Activated naive CD8-positive, alpha-beta T cell (primary cell): ENCODE measurements at regions not wholly inside any gene's neighbourhood (a gene's known extent, or its start where the extent isn't known, plus 50 kb on each side); places are given as distances from the start of the nearest gene placed in this dataset.

Experiments used
- H3K27ac Mint-ChIP-seq: one replicate; pipeline ENCODE4 v1.8.0; 2021; ENCODE audit warnings: mixed read lengths
- H3K27me3 Mint-ChIP-seq: one replicate; pipeline ENCODE4 v1.8.0; 2021; ENCODE audit warnings: mixed read lengths
- H3K36me3 Mint-ChIP-seq: one replicate; pipeline ENCODE4 v1.8.0; 2021; ENCODE audit warnings: mixed read lengths
- H3K4me1 Mint-ChIP-seq: one replicate; pipeline ENCODE4 v1.8.0; 2021; ENCODE audit warnings: low read depth, mixed read lengths
- H3K4me3 Mint-ChIP-seq: one replicate; pipeline ENCODE4 v1.8.0; 2021; ENCODE audit warnings: mild to moderate bottlenecking, mixed read lengths
- H3K9me3 Mint-ChIP-seq: one replicate; pipeline ENCODE4 v1.8.0; 2021; ENCODE audit warnings: low read depth, mixed read lengths

- Mint-ChIP-seq H3K27me3 (peaks cover 5% of the 10 kb centered on the region), H3K36me3 (peaks cover 3% of the 10 kb centered on the region), H3K27ac (no peak overlapping the region), H3K4me3 (no peak overlapping the region), H3K9me3 (no peaks in the 10 kb centered on the region), H3K4me1 (peaks cover 2% of the 10 kb centered on the region)
These were observed 89.7 kb upstream of the NR4A3 start for GRCh38 chr9:99731950-99732349.

- peaks cover 5% of the 10 kb centered on the region for H3K27me3 Mint-ChIP-seq
- no peak overlapping the region for H3K27ac Mint-ChIP-seq
These were observed 89.0 kb upstream of the NR4A3 start for GRCh38 chr9:99732715-99733114.

GRCh38 chr9:99735041-99735440 is 86.6 kb upstream of the NR4A3 start:
- Mint-ChIP-seq H3K4me3 (no peak overlapping the region), H3K36me3 (peaks cover 2% of the 10 kb centered on the region), H3K9me3 (no peaks in the 10 kb centered on the region), H3K27me3 (peaks cover 5% of the 10 kb centered on the region), H3K4me1 (peaks cover 2% of the 10 kb centered on the region), H3K27ac (no peak overlapping the region)

More at GRCh38 chr9:99732715-99733114, 89.0 kb upstream of the NR4A3 start:
- no peak overlapping the region for H3K4me3 Mint-ChIP-seq
- peaks cover 3% of the 10 kb centered on the region for H3K36me3 Mint-ChIP-seq
- H3K9me3 Mint-ChIP-seq = no peaks in the 10 kb centered on the region
- H3K4me1 Mint-ChIP-seq = peaks cover 2% of the 10 kb centered on the region

- no peaks in the 10 kb centered on the region for H3K9me3 Mint-ChIP-seq
- H3K4me1 Mint-ChIP-seq = peaks cover 2% of the 10 kb centered on the region
These were observed 85.4 kb upstream of the NR4A3 start for GRCh38 chr9:99736291-99736690.

GRCh38 chr9:99737649-99738048 is 84.0 kb upstream of the NR4A3 start:
- H3K9me3 Mint-ChIP-seq = no peaks in the 10 kb centered on the region
- no peak overlapping the region for H3K4me3 Mint-ChIP-seq
- H3K36me3 Mint-ChIP-seq = no peaks in the 10 kb centered on the region
- H3K27me3 Mint-ChIP-seq = peaks cover 3% of the 10 kb centered on the region
- H3K4me1 Mint-ChIP-seq = peaks cover 2% of the 10 kb centered on the region
- no peak overlapping the region for H3K27ac Mint-ChIP-seq

More at GRCh38 chr9:99736291-99736690, 85.4 kb upstream of the NR4A3 start:
- no peak overlapping the region for H3K4me3 Mint-ChIP-seq
- H3K36me3 Mint-ChIP-seq = no peaks in the 10 kb centered on the region
- H3K27me3 Mint-ChIP-seq = peaks cover 5% of the 10 kb centered on the region
- H3K27ac Mint-ChIP-seq = no peak overlapping the region

GRCh38 chr9:99743006-99743405 is 78.7 kb upstream of the NR4A3 start:
- no peaks in the 10 kb centered on the region for H3K27me3 Mint-ChIP-seq
- H3K9me3 Mint-ChIP-seq = no peaks in the 10 kb centered on the region
- no peaks in the 10 kb centered on the region for H3K36me3 Mint-ChIP-seq
- no peak overlapping the region for H3K4me3 Mint-ChIP-seq
- H3K27ac Mint-ChIP-seq = no peak overlapping the region
- H3K4me1 Mint-ChIP-seq = no peaks in the 10 kb centered on the region

- H3K27ac Mint-ChIP-seq = no peak overlapping the region
- no peaks in the 10 kb centered on the region for H3K27me3 Mint-ChIP-seq
- H3K9me3 Mint-ChIP-seq = no peaks in the 10 kb centered on the region
- H3K4me3 Mint-ChIP-seq = no peak overlapping the region
- H3K4me1 Mint-ChIP-seq = no peaks in the 10 kb centered on the region
- H3K36me3 Mint-ChIP-seq = no peaks in the 10 kb centered on the region
These were observed 78.2 kb upstream of the NR4A3 start for GRCh38 chr9:99743455-99743854.

- H3K36me3 Mint-ChIP-seq = no peaks in the 10 kb centered on the region
- H3K27me3 Mint-ChIP-seq = no peaks in the 10 kb centered on the region
- H3K4me3 Mint-ChIP-seq = no peak overlapping the region
- no peaks in the 10 kb centered on the region for H3K4me1 Mint-ChIP-seq
- H3K9me3 Mint-ChIP-seq = no peaks in the 10 kb centered on the region
- H3K27ac Mint-ChIP-seq = no peak overlapping the region
These were observed 77.6 kb upstream of the NR4A3 start for GRCh38 chr9:99744132-99744531.

GRCh38 chr9:99745085-99745484 is 76.6 kb upstream of the NR4A3 start:
- no peaks in the 10 kb centered on the region for H3K27me3 Mint-ChIP-seq
- no peaks in the 10 kb centered on the region for H3K4me1 Mint-ChIP-seq
- H3K9me3 Mint-ChIP-seq = no peaks in the 10 kb centered on the region
- no peak overlapping the region for H3K4me3 Mint-ChIP-seq
- H3K27ac Mint-ChIP-seq = no peak overlapping the region
- H3K36me3 Mint-ChIP-seq = no peaks in the 10 kb centered on the region

- H3K27ac Mint-ChIP-seq = no peak overlapping the region
- no peaks in the 10 kb centered on the region for H3K36me3 Mint-ChIP-seq
- H3K4me3 Mint-ChIP-seq = no peak overlapping the region
- H3K4me1 Mint-ChIP-seq = no peaks in the 10 kb centered on the region
- no peaks in the 10 kb centered on the region for H3K9me3 Mint-ChIP-seq
- no peaks in the 10 kb centered on the region for H3K27me3 Mint-ChIP-seq
These were observed 75.3 kb upstream of the NR4A3 start for GRCh38 chr9:99746406-99746805.

- H3K9me3 Mint-ChIP-seq = no peaks in the 10 kb centered on the region
- no peaks in the 10 kb centered on the region for H3K36me3 Mint-ChIP-seq
- no peaks in the 10 kb centered on the region for H3K27me3 Mint-ChIP-seq
- H3K4me1 Mint-ChIP-seq = no peaks in the 10 kb centered on the region
- no peak overlapping the region for H3K27ac Mint-ChIP-seq
- no peak overlapping the region for H3K4me3 Mint-ChIP-seq
These were observed 73.4 kb upstream of the NR4A3 start for GRCh38 chr9:99748266-99748665.

GRCh38 chr9:99748676-99749075 is 73.0 kb upstream of the NR4A3 start:
- H3K4me1 Mint-ChIP-seq = no peaks in the 10 kb centered on the region
- H3K9me3 Mint-ChIP-seq = no peaks in the 10 kb centered on the region
- no peaks in the 10 kb centered on the region for H3K27me3 Mint-ChIP-seq
- no peak overlapping the region for H3K4me3 Mint-ChIP-seq
- H3K36me3 Mint-ChIP-seq = no peaks in the 10 kb centered on the region
- no peak overlapping the region for H3K27ac Mint-ChIP-seq

GRCh38 chr9:99749641-99750040 is 72.0 kb upstream of the NR4A3 start:
- Mint-ChIP-seq H3K27me3 (no peaks in the 10 kb centered on the region), H3K9me3 (no peaks in the 10 kb centered on the region), H3K36me3 (no peaks in the 10 kb centered on the region), H3K27ac (no peak overlapping the region), H3K4me3 (no peak overlapping the region), H3K4me1 (no peaks in the 10 kb centered on the region)

- Mint-ChIP-seq H3K9me3 (no peaks in the 10 kb centered on the region), H3K4me3 (no peak overlapping the region), H3K27ac (no peak overlapping the region), H3K4me1 (no peaks in the 10 kb centered on the region), H3K36me3 (no peaks in the 10 kb centered on the region), H3K27me3 (no peaks in the 10 kb centered on the region)
These were observed 71.2 kb upstream of the NR4A3 start for GRCh38 chr9:99750526-99750925.

GRCh38 chr9:99752417-99753109 is 69.1 kb upstream of the NR4A3 start:
- H3K27ac Mint-ChIP-seq = no peak overlapping the region
- no peaks in the 10 kb centered on the region for H3K27me3 Mint-ChIP-seq
- no peaks in the 10 kb centered on the region for H3K36me3 Mint-ChIP-seq
- no peaks in the 10 kb centered on the region for H3K9me3 Mint-ChIP-seq
- no peaks in the 10 kb centered on the region for H3K4me1 Mint-ChIP-seq
- H3K4me3 Mint-ChIP-seq = no peak overlapping the region

GRCh38 chr9:99753436-99753835 is 68.2 kb upstream of the NR4A3 start:
- Mint-ChIP-seq H3K9me3 (no peaks in the 10 kb centered on the region), H3K4me1 (no peaks in the 10 kb centered on the region), H3K36me3 (no peaks in the 10 kb centered on the region), H3K4me3 (no peak overlapping the region), H3K27ac (no peak overlapping the region), H3K27me3 (no peaks in the 10 kb centered on the region)
